HG02981 (cell line): ENCODE measurements at regions not wholly inside any gene's neighbourhood (a gene's known extent, or its start where the extent isn't known, plus 50 kb on each side); places are given as distances from the start of the nearest gene placed in this dataset.
"Not testable (repeated sequence)": the region's sequence is repeated elsewhere in the genome, so short reads cannot be mapped to it uniquely, and the experiment has no call there.

ENCODE experiments used
- ATAC-seq: cut with Tn5 transposase; IDR thresholded peaks from one replicate; pipeline ENCODE4 v1.9.1; 2021; ENCODE audit warnings: mild to moderate bottlenecking, moderate library complexity; ENCODE audit not compliant: unreplicated experiment

DNA sequence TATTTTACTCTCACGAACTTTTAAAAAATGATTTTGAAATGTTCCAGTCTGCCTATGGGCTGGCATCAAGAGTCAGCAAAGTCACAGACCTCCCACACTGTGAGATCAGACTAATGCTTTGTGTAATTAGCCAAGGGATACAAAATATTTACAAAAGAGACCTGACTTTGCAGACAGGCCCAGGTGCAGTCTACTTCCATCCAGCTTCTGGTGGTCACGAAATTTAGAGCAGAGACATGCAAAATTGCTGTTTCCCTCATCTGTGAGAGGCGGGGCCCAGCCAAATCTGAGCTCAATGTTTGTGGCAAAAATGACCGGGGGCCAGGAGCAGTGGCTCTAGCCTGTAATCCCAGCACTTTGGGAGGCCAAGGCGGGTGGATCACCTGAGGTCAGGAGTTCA is 82.5 kb upstream of the PITRM1 start:
- no peak for ATAC-seq

DNA sequence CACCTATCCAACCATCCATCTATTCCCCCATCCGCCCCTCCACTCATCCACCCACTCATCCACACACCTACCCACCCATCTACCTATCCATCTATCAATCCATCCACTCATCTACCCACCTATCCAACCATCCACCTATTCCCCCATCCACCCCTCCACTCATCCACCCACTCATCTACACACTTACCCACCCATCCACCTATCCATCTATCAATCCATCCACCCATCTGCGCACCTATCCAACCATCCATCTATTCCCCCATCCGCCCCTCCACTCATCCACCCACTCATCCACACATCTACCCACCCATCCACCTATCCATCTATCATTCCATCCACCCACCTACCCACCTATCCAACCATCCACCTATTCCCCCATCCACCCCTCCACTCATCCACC is 81.4 kb upstream of the PITRM1 start:
- ATAC-seq = not testable (repeated sequence)

DNA sequence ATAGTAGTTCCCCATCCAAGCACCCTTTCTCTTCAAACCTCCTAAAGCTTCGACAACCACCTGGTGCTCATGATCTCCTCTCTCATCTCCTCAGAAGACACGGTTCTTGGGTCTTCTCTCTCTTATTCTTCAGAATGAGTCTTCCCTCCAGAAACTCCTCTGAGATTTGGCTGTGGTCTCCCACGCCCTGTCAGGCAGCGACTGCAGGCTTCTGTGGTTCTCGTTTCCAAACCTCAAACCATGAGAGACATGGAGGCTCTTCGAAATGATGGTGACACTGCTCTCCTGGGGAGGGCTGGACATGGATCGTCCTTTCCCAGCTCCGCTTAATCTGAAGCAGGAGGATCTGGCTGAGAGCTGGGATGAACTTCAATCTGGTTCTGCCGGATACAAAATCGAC is 78.6 kb upstream of the PITRM1 start:
- no peak for ATAC-seq

DNA sequence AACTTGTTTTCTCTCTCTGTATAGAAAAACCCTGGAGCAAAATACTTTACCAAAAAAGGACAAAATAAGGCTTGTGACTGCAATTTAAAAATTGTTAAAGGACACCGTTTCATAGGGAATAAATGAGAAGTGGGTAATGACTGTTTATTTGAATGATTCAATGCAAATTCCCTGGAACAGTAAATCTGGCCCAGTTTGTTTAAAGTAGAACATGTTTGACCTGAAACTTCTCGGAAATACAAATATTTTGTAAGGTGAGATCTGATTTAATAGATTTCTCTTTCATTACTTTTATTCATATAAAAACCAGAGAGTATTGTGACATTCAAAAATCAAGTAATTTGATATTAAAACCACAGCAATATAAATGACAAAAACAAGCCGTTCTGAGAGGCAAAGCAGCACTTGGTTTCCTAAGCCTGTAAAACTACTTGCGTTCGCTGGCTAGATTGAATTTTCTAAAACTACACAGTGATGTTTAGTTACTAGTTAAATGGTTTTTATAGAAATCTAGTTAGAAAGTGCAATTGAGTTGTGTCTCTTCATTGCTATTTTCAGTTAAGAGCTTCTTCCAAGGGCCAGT is 76.8 kb upstream of the PITRM1 start:
- no peak for ATAC-seq

DNA sequence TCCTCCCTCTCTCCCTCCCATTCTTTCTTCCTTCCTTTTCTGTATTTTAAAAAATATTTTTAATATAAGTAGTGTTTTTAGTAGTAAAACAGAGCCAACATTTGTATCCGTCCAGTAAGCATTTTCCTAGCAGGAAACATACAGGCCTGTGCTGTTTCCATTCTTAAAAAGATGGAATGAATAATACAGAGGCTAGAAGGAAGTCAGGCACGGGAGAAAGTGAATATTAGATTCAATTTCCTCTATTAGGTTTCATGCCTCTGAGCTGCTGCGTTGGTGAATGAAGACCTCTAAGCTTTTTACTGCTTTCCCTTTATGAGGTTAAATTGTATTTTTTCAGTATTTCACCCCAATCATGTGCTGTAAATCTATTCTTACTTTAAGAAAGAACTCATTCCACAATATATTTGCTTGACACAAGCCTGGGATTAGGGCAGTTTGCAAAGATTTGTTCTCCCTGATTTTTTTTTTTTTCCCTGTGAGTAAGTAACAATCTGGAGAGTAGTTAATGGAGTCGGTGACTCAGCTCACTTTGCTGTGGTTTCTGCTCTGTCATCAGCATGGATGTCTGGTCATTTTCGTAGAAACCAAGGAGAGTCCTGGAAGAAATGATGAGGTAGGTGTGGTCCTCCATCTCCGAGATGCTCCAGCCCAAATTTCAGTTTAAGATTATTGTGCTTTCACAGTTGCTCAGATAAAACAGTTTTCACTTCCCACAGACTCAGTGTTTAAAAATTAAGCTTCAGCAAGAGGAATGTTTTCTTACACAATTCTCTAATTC is 76.1 kb upstream of the PITRM1 start:
- no peak for ATAC-seq

DNA sequence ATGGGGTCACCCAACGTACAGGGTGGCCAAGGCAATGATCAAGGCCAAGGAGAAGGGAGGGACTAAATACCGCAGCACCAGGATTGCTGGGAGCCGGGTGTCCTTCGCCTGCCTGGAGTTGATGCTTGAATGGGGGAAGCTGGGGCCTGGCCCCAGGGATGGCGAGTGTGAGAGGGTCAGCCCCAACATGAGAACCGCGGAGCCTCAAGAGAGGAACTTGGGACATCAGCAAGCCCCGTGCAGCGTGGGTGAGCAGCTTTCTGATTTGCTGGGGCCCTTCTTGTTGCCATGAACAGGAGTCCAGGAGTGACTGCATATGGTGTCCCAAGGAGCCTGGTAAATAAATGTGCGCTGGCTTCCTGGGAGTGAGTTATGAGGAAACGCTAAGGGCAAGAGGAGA is 72.8 kb upstream of the PITRM1 start:
- no peak for ATAC-seq

DNA sequence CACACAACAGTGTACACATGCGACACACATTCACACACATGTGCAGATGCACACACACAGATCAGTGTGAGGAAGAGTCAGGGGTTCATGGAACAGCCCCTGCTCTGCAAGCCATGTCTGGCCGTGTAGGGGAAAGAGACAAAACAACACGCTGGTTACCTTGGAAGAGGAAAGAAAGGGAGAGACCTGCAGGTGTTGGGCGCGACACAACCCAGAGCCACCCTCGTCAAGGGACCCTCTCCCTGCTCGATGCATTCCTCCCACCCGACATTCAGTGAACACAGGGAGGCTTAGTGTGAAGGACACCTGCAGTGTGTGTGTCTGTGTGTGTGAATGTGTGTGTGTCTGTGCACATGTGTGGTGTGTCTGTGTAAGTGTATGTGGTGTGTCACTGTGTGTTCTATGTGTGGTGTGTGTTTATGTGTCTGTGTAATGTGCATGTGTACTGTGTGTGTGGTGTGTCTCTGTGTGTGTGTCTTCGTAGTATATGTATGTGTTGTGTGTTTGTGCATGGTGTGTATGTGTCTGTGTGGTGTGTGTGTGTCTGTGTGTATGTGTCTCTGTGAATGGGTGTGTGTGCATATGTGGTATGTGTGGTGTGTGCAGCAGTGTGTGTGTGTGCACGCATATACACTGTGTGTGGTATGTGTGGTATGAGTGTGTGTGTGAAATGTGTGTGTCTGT is 69.5 kb upstream of the PITRM1 start:
- no peak for ATAC-seq

DNA sequence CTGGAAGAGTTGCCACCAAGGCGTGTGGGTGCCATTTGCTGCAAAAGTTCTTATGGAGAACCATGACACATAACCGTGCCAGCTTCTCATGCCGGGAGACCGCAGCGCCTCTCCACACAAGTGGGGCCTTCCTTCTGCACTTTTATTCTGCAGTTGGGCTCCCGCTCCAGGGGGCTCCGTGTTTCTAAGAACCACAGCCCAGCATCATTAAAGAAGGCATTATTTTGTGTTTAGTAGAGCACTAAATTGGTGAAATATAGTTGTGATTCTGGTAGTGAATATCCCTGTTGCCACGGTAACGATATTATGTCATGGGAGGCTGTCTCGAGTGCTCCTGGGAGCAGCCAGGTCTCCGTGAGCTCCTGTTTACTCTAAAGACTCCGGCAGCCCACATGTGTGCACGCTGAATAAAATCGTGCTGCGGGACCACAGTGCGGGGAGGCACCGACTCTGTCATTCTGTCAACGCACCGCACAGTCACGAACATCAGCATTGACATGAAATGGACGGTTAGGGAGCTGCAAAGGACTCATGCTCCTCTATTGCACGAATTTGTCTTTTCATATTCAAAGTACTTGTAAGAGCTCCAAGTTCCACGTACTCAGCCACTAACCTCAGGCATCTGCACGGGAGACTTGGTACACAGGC is 68.8 kb upstream of the PITRM1 start:
- no peak for ATAC-seq

DNA sequence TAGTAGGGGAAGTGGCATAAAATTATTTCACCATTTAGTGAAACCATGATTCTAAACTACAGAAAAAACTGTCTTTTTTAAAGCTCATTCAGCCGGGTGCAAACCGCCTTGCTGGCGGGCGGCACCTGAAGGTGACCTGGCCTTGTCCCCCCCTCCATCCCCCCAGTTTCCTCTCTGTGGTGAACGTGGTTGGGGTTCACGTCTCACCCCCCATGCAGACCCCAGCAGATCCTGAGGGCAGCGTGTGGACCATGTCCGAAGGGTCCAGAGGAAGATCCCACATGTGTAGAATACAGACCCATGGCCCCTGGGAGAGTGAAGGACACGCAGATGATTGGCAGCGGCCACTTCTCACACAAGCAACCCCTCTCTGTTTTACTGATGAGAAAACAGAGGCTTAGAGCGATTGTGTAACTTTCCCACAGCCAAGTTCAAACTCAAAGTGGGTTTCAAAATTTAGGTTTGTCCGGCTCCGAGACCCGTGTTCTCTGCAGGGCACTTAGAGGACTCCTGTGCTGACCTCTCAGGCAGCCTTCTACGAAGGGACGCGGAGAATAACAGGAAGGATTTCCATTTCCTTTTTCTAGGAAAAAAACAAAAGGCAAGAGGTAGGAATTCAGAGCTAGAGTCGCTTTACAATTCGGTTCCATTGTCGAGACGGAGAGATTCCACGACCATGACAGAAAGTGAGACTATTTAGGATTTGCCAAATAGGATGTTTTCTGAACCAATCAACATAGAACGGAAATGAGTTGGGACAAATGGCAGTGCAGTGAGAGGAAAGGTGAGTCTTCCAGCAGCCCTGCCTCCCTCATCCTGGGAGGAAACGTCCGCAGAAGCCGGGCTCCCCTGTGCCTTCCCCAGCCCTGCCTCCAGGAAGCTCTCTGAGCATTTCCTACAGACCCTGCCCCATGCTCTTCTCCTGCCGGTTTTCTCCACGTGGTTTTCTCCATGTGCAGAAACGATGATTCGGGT is 67.6 kb upstream of the PITRM1 start:
- no peak for ATAC-seq

DNA sequence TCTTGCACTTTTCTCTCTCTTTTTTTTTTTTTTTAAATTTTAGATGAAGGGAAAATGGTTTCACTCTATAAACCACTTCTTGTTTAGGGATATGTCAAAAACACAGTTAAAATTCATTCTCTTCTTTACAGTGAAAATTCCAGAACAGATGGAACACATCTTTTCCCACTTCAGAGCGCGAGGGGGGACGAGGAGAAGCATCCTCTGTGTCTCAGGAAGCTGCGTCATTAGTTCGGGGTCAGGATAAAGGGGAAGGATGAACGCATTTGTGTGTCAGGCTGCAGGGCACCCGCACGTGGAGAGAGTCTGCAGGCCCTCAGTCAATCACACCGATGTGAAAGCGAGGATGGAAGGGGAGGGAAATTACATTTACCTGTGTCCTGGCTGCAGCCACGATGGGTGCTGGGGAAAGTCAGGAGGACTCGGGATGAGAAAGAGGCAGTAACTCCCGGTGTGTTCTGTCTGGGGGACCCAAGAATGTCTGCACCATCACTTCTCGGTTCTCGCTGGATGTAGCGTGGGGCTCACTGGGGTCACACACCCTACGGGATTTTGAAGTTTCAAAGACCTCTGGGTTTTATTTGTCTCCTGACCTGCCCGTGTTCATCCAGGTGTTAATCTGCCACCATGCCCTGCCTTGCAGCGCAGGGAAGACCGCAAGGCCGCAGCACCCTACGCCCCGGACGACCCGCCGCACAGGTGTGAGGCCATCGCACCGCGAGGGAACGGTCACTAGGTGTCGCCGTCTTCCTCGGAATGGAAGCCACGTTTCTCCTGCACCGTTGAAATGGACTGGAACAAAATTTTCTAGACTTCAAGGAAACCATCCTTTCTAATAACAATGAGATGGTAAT is 66.7 kb upstream of the PITRM1 start:
- no peak for ATAC-seq

DNA sequence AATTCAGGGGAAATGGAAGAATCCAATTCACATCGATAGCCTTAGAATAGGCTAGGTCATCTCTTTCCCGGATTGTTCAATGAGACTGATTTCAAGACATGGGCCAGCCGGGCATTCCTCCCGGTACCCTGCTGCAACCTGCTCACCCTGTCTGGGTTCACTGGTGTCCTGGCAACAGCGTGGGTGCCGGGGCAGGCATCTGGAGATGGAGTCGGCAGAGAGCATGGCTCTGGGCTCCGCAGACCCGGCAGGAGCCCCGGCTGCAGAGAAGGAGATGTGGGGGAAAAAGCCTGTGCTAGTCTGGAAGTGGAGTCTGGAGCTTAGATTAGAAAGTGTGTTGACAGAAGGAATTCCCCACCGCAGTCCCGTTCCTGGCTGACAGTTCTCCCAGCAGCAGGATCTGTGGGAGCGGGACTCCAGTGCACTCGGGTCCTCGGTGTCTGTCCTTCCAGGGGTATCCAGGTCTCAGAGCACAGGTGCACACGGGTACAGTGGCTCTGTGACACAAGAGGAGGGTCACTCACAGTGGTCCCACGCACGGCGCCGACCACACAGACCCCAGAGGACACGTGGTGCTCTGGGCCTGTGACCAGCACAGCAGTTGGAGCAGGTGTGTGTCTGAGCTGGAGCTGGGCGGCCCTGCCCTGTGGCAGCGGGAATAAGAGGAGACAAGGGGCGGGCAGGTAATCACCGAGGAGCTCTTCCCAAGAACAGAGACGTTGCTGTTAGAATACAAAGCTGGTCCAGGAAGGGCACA is 65.7 kb upstream of the PITRM1 start:
- ATAC-seq = no peak

DNA sequence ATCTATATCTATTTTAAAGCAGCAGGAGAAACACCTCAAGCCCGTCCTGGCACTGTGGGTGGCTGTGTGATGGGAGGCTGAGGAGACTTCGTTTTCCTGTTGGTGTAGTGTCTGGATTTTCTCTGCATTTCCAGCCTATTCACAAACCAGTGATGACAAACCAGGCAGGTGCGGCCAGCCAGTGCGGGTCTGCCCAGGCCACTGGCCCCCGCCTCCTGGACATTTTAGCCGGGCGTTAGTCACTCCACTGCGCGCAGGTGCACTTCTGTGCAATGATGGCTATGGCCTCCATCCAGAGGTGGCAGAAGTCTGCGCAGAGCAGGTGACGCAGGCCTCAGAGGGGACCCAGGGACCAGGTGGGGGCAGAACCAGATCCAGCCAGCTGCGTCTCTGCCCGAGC is 64.9 kb upstream of the PITRM1 start:
- no peak for ATAC-seq

DNA sequence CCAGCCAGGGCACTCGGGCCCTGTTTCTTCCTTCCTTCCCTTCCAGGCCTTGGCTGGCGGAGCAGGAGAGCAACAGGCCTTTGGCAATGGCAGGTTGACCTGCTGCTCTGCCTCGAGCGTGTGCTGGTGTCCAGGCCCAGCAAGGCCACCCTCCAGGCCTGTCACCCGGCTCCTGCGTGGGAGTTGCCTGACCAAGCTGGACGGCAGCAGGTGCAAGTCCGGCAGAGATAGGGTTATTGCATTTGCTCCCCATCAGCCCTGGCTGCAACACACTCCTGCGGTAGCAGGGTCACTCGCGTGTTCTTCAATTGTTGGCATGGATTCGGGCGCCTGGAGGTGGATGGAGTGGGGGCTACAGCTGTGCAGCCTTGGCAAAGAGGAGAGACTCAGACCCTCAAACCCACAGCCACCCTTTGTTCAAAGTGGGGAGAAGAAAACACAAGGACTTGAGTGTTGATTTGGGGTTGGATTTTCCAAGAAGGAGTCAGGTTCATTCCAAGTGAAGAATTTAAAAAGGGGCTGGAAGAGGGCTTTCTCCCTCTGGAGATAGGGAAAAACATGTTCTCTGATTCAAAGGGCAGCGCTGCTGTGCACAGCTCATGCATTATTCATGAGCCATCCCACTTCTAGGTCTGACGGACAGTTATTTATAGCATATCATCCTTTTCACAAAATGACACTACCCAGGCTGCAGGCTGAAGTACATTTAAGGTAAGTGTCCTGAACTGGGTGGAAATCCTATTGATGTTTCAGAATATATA is 64.2 kb upstream of the PITRM1 start:
- no peak for ATAC-seq

DNA sequence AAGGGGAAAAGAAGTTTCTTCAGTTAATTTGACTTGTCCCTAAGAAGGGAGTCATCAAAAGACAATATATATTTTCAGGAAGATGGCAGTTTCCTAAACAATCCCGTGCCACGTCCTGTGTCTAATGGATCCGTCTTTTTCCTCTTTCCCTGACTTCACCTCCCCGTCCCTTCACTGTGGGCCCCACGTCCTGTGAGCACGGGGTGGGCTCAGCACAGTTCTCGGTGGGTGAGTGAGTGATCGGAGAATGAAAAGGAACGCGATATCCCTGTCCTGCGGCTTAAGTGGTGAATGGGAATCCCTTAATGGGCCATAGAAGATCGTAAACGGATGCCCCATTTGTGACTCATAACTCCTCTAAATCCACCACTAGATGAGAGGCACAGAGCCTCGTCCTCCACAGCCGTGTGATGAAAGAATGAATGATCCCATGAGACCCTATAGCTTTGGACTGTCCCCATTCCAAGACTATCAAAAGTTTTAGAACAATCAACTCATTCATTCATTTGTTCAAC is 63.5 kb upstream of the PITRM1 start:
- ATAC-seq = no peak

DNA sequence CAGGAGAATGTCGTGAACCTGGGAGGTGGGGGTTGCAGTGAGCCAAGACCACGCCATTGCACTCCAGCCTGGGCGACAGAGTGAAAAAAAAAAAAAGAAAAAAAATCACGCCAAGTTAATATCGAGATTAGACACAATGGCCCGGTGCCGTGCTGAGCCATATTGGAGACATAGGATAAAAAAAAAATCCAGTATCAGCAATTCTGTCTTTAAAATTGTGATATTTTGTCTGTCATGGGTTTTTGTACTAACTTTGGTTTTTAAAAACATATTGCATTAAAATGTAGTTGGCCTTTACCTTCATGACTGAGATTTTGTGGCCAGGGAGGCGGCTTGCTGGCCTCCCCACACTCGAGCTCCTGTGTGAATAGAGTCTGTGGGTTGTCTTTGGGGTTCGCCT is 62.8 kb upstream of the PITRM1 start:
- ATAC-seq = no peak

DNA sequence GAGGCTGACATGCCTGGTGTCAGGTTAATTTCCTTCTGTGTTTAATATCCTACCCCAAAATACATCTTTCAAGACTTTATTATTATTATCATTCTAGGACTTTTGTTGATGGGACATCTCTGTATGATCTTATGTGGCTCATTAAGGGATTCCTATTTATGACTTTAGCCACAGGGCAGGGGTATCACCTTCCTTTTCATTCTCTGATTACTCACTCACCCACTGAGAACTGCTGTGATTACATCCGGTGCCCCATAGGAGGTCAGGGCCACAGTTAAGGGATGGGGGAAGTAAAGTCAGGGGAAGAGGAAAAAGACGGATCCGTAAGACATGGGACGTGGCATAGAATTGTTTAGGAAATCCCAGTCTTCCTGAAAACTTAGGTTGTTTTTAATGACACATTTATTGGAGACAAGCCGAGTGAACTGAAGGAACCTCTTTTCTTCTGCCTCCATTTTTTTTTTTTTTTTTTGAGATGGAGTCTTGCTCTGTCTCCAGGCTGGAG is 61.0 kb upstream of the PITRM1 start:
- no peak for ATAC-seq

DNA sequence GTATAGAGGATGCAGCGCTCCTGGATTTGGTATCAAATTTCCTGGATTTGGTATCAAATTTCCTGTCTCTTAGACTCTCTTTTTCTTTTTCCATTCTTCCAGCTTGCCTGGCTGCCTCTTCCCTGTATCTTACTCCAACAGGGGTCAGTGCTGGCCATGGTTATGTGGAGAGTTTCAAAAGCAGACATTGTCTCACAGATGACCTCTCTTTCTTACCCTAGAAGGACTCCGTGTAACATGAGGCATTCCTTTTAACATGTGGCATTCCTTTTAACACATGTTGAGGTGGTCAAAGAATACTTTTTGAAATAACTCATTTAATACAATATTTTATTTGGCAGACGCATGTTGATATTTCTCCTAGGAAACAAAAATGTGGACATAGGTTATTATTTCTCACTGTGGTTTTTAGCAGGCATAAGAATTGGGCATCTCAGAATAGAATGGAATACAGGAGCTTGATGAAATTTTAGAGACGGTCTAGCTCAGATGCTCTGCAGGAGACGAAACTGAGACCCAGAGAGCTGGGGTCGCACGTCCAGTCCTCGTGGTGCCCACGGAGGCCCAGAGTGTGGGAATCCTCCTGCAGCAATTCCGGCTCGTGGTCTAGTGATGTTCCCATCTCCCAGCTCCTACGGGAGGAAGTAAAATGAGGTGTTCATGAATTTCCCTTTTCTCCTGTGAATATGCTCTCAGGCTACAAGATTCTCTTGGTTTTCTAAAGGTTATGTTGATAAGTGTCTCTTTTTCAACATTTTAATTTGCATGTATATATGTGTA is 59.6 kb upstream of the PITRM1 start:
- ATAC-seq = no peak
